ENCODE measurements at regions not wholly inside any gene's neighbourhood (a gene's known extent, or its start where the extent isn't known, plus 50 kb on each side); places are given as distances from the start of the nearest gene placed in this dataset.

DNA sequence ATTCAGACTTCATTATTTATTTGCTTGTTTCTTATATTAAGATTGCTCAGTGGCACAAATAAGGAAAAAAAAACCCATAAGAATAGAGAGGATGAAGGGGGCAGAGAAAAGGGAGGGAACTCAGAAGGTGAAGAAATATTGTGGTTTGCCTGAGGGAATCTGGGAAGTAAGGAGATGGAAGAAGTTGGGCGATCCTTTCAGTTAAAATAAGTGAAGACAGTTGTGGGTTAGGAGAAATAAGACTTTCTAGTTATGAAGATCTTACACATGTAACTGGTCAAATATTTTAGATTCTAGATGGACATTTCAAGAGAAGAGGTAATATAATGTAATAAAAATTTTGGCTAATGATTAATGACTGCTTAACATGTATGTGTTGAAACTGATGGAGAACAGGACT is 138.7 kb upstream of the LIMCH1 start:
- Histone ChIP-seq H3K4me3 (no peak overlapping the region), H3K27ac (no peak overlapping the region)
- TF ChIP-seq, protein P1, sequence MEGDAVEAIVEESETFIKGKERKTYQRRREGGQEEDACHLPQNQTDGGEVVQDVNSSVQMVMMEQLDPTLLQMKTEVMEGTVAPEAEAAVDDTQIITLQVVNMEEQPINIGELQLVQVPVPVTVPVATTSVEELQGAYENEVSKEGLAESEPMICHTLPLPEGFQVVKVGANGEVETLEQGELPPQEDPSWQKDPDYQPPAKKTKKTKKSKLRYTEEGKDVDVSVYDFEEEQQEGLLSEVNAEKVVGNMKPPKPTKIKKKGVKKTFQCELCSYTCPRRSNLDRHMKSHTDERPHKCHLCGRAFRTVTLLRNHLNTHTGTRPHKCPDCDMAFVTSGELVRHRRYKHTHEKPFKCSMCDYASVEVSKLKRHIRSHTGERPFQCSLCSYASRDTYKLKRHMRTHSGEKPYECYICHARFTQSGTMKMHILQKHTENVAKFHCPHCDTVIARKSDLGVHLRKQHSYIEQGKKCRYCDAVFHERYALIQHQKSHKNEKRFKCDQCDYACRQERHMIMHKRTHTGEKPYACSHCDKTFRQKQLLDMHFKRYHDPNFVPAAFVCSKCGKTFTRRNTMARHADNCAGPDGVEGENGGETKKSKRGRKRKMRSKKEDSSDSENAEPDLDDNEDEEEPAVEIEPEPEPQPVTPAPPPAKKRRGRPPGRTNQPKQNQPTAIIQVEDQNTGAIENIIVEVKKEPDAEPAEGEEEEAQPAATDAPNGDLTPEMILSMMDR (IDR thresholded peaks at IDR 0.05): no peak
- no peak for DNase-seq (ENCODE audit: low spot score)

DNA sequence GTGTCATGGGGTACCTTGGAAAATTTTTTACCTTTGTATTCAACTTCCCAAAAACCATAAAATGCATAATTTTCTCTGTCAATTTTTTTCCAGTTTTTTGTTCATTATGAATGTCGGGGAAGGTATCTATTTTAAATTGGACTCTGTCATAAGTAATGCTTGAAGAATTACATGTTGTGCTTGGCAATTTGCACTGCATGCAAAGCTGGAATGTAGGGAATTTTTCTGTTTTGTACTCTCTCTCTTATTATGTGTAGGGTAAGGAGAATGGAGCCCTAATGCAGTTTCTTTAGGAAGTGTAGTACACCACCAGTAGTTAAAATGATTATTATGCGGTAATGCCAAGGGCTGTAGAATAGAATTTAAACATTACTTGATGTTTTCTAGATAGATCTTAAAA is 137.7 kb upstream of the LIMCH1 start:
- Histone ChIP-seq H3K27ac (no peak overlapping the region), H3K4me3 (no peak overlapping the region)
- DNase-seq (ENCODE audit: low spot score): no peak
- TF ChIP-seq, protein P1 (IDR thresholded peaks at IDR 0.05): no peak

DNA sequence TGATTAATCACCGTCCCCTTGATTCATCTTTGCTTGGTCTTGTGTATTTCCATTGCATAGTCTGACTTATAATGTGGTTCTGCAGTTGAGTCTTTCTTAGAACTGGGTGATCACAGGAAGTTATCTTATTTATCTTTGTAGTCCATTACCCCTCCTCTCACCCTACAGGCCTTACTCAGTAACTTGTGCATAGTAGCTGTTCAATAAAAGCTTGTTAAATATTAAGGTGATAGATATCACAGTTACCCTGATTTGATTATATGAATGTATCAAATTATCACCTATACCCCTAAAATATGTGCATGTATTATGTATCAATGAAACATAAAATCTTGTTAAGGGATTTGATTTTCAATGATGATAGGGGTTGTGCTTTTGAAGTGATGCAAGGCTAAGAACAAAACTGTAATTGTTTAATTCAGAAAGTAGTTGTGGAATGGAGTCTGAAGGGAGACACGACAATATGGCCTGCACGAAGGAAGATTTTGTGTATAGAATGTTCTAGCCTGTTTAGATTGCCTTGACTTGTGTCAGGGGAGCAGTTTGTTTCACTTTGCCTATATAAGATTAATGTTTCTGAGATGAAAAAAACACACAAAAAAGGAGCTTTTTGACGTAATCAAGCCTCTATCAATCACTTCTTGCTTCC is 132.4 kb upstream of the LIMCH1 start:
- H3K4me3 ChIP-seq: no peak overlapping the region
- H3K27ac ChIP-seq: no peak overlapping the region
- DNase-seq (ENCODE audit: low spot score): no peak
- TF ChIP-seq, protein P1 (IDR thresholded peaks at IDR 0.05): no peak

DNA sequence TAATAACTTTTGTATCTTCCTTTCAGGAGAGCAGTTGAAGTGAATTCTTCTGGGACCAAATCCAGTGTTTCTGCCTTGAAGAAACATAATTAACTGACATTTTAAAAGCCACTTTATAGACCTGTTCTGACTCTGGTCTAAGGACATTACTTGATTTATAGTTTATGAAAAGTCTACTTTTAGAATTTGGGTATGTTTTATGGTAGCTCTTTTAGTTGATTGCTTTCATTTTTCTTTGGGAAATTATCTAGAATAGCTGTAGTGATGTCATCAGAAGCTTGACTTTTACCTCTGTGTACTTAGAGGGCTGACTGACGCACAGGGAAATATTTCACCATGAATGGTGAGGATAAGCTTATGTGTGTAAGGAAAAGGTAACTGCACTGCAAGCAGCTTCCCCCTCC is 131.8 kb upstream of the LIMCH1 start:
- Histone ChIP-seq H3K27ac (no peak overlapping the region), H3K4me3 (no peak overlapping the region)
- DNase-seq (ENCODE audit: low spot score): no peak
- TF ChIP-seq, protein P1 (IDR thresholded peaks at IDR 0.05): no peak

DNA sequence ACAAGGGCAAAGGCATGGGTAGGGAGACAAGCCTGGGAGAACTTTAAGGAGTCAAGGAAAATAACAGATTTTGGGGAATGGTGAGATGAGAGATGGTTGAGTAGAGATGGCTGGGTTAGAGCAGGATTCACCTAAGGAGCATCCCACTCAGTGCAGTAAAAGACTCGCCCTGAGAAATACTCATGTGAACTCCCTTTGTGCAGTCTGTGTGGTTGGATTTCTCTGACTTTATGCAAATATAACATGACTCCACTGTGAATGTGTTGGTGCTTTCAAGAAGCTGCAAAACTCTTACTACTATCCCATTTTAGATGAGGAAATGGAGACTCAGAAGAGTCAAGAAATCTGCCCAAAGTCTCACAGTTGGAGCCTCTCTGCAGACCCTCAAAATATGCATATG is 129.8 kb upstream of the LIMCH1 start:
- no peak overlapping the region for H3K4me3 ChIP-seq
- no peak overlapping the region for H3K27ac ChIP-seq
- TF ChIP-seq, protein P1 (IDR thresholded peaks at IDR 0.05): no peak
- DNase-seq (ENCODE audit: low spot score): no peak

DNA sequence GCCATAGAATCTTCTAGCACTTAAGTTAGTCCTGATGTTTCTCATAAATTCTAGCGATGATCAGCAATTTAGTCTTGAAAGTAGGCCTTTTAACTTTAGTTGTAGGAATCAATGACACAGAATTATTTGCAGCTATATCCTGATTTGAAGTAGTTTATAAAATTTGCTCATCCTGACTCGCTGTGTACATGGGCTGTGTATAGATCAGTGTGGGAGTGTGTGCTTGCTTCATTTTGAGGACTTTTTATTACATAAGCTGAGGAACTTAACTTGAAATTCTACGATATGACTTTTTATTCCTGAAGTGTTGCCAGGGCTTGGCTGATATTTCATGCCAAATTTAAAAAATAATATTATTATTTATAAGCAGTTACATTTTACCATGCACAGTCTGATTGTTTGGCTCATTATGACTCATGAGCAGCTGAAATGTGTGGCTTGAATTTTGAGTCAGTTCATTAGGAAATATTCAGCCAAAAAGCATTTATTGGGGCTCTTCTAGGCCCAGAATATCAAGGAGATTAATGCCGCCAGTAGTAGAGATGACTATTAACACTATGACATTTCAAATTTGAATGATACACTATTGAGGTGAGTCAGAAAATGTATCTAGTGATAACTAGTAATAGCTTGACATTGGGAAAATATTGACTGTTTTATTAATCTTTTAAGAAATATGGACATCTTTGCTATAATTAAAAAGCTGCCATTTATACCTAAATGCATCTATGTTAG is 128.9 kb upstream of the LIMCH1 start:
- Histone ChIP-seq H3K4me3 (no peak overlapping the region), H3K27ac (no peak overlapping the region)
- no peak for DNase-seq (ENCODE audit: low spot score)
- TF ChIP-seq, protein P1 (IDR thresholded peaks at IDR 0.05): no peak

DNA sequence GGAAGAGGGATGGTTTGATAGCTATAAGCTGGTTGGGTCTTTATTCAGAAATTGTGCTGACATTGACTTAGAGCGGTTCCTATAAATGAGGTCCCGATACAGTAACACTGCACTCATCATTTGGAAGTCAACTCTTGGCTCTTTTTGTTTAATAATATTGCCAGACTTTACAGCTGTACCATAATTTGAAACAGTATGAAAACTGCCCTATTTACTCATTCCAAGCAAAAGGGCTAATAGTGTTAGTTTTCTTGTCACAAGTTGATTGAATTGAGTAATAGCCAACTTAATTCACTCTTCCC is 128.4 kb upstream of the LIMCH1 start:
- DNase-seq (ENCODE audit: low spot score): no peak
- Histone ChIP-seq H3K4me3 (no peak overlapping the region), H3K27ac (no peak overlapping the region)
- TF ChIP-seq, protein P1 (IDR thresholded peaks at IDR 0.05): no peak

Data from coronary artery (tissue), 2 donors.